K562 (cell line): ENCODE measurements at regions not wholly inside any gene's neighbourhood (a gene's known extent, or its start where the extent isn't known, plus 50 kb on each side); places are given as distances from the start of the nearest gene placed in this dataset.

ENCODE experiments used
- ATAC-seq: fragments of 200-7000 bp; cut with Tn5 transposase; 3 replicates; pipeline ENCODE4 v1.9.1; 2020; ENCODE audit warnings: moderate library complexity
- BruUV-seq: library from RNA; stranded (reverse); fragments of 400-500 nt; replicated peaks from 2 replicates; lab custom pipeline; 2021; lab: Mats Ljungman, UMichigan
- CTCF ChIA-PET: fragments of 300-600 bp; formaldehyde crosslinking; extraction: SDS; loops from one replicate; lab custom pipeline; 2021; ENCODE audit warnings: low intra/inter-chr PET ratio; lab: Yijun Ruan, JAX
- POLR2A ChIA-PET: fragments of 300-600, 350-650 bp; sonication (Branson Sonifier 250); formaldehyde crosslinking; extraction: SDS; loops from one replicate; lab custom pipeline; 2021; ENCODE audit warnings: antibody characterized with exemption, inconsistent platforms; lab: Yijun Ruan, JAX
- DNase-seq, 4 experiments: peaks; one replicate each; pipeline versions ENCODE4 v3.0.0 to v3.0.0-alpha.2; 2011 to 2018; ENCODE audit warnings: low spot score in 3 of 4, mixed read lengths in 3 of 4; ENCODE audit errors: extremely low read depth in 1 of 4
- FAIRE-seq: peaks from 2 replicates; lab custom pipeline; 2011; peaks lifted over from hg19 to GRCh38; lab: Jason Lieb, UNC
- H2AFZ ChIP-seq: 2 replicates; pipeline ENCODE4 v1.6.0; 2011; ENCODE audit warnings: low read depth, low read length, control low read depth, inconsistent platforms
- H3K27ac ChIP-seq: fragments of 200-600 bp; 3 replicates; pipeline ENCODE4 v1.8.0; 2011; ENCODE audit warnings: low read depth, mild to moderate bottlenecking, control low read depth, inconsistent platforms, low read length, moderate library complexity, mixed read lengths; ENCODE audit errors: extremely low read depth
- H3K27me3 ChIP-seq, 2 experiments: fragments of 300-600 bp in 1 of 2; 2 replicates in 1 of 2; 3 replicates in 1 of 2; pipeline versions ENCODE4 v1.6.0 to v1.8.0; 2011; ENCODE audit warnings: inconsistent platforms in 2 of 2, low read length in 2 of 2, mild to moderate bottlenecking in 1 of 2, mixed read lengths in 1 of 2, moderate library complexity in 1 of 2; ENCODE audit not compliant: control insufficient read depth in 2 of 2, insufficient read depth in 2 of 2
- H3K36me3 ChIP-seq: fragments of 300-600 bp; 3 replicates; pipeline ENCODE4 v1.8.0; 2011; ENCODE audit warnings: mild to moderate bottlenecking, low read length, inconsistent platforms; ENCODE audit not compliant: control insufficient read depth, insufficient read depth
- H3K4me1 ChIP-seq, 2 experiments: fragments of 200-600 bp in 1 of 2; replicated peaks in 1 of 2; 2 replicates in 1 of 2; 3 replicates in 1 of 2; pipeline versions ENCODE4 v1.5.1 to v1.8.0; 2011; ENCODE audit warnings: inconsistent platforms in 2 of 2, low read length in 2 of 2, mild to moderate bottlenecking in 1 of 2, mixed read lengths in 1 of 2, moderate library complexity in 1 of 2; ENCODE audit not compliant: control insufficient read depth in 2 of 2, insufficient read depth in 2 of 2
- H3K4me2 ChIP-seq: 2 replicates; pipeline ENCODE4 v1.6.1; 2011; ENCODE audit warnings: low read length, control low read depth, inconsistent platforms, mixed read lengths; ENCODE audit not compliant: insufficient read depth
- H3K4me3 ChIP-seq: fragments of 200-600 bp; sonication (generic), shearing (Covaris generic); 2 replicates; pipeline ENCODE4 v1.5.1; 2016; ENCODE audit warnings: control low read depth, inconsistent platforms
- H3K79me2 ChIP-seq: fragments of 200-600 bp; 3 replicates; pipeline ENCODE4 v1.8.0; 2011; ENCODE audit warnings: low read length, inconsistent platforms; ENCODE audit not compliant: control insufficient read depth, insufficient read depth
- H3K9ac ChIP-seq, 2 experiments: 2 replicates each; pipeline versions ENCODE4 v1.6.0 to v1.6.1; 2011; ENCODE audit warnings: low read depth in 2 of 2, low read length in 2 of 2, control low read depth in 1 of 2, inconsistent platforms in 1 of 2, mild to moderate bottlenecking in 1 of 2, mixed read lengths in 1 of 2; ENCODE audit not compliant: insufficient read depth in 1 of 2
- H3K9me1 ChIP-seq: one replicate; pipeline ENCODE4 v1.6.0; 2011; ENCODE audit warnings: inconsistent platforms, mild to moderate bottlenecking, low read length, moderate library complexity; ENCODE audit not compliant: control insufficient read depth, insufficient read depth
- H3K9me3 ChIP-seq: replicated peaks from 2 replicates; pipeline ENCODE4 v1.5.1; 2011; ENCODE audit warnings: low read depth, low read length, inconsistent platforms; ENCODE audit not compliant: control insufficient read depth, insufficient read depth
- H4K20me1 ChIP-seq: replicated peaks from 2 replicates; pipeline ENCODE4 v1.6.1; 2011; ENCODE audit warnings: low read length, inconsistent platforms, mixed read lengths; ENCODE audit not compliant: control insufficient read depth, insufficient read depth
- CHCHD3 ChIP-seq: fragments of 250-450 bp; sonication (Bioruptor Pico); IDR thresholded peaks from 2 replicates; pipeline ENCODE4 v2.1.2; 2022; ENCODE audit warnings: mild to moderate bottlenecking
- CTCFL ChIP-seq: IDR thresholded peaks from 2 replicates; pipeline ENCODE4 v1.6.1; 2011; ENCODE audit warnings: borderline replicate concordance, low read depth, mild to moderate bottlenecking, moderate library complexity, low read length; ENCODE audit not compliant: insufficient read depth, poor library complexity, severe bottlenecking
- E2F4 ChIP-seq: sonication (generic); formaldehyde crosslinking; IDR thresholded peaks from 2 replicates; pipeline ENCODE4 v1.8.0; 2022; ENCODE audit warnings: mild to moderate bottlenecking, low read depth, missing genetic modification reagents
- ELK3 ChIP-seq: fragments of 450-650 bp; formaldehyde crosslinking; IDR thresholded peaks from 2 replicates; pipeline ENCODE4 v1.4.0; 2020; ENCODE audit warnings: mild to moderate bottlenecking
- FIP1L1 ChIP-seq: fragments of 200-400 bp; formaldehyde crosslinking; IDR thresholded peaks from 2 replicates; pipeline ENCODE4 v1.6.1; 2018; ENCODE audit warnings: mild to moderate bottlenecking, low read depth, low read length; ENCODE audit not compliant: poor library complexity, severe bottlenecking
- HDAC1 ChIP-seq, 2 experiments: fragments of 450-650 bp; IDR thresholded peaks; 2 replicates each; pipeline ENCODE4 v1.6.1; 2016 to 2017; ENCODE audit warnings: inconsistent platforms in 1 of 2, mild to moderate bottlenecking in 1 of 2, moderate library complexity in 1 of 2
- NR0B1 ChIP-seq: fragments of 450-650 bp; IDR thresholded peaks from one replicate; pipeline ENCODE4 v1.6.1; 2018; ENCODE audit warnings: mild to moderate bottlenecking, moderate library complexity; ENCODE audit not compliant: partially characterized antibody
- RHOXF2B ChIP-seq: fragments of 250-450 bp; sonication (Bioruptor Pico); conservative IDR thresholded peaks from 2 replicates; pipeline ENCODE4 v1.5.1; 2021
- SFPQ ChIP-seq: fragments of 200-400 bp; formaldehyde crosslinking; IDR thresholded peaks from 2 replicates; pipeline ENCODE4 v1.6.1; 2017; ENCODE audit warnings: mild to moderate bottlenecking, low read depth, low read length, moderate library complexity
- TEAD1 ChIP-seq, 2 experiments: fragments of 450-650 bp in 1 of 2; sonication (generic) in 1 of 2; formaldehyde crosslinking; IDR thresholded peaks; 2 replicates each; pipeline versions ENCODE4 v1.4.0 to v1.8.0; 2020 to 2022; ENCODE audit warnings: mild to moderate bottlenecking in 2 of 2, missing genetic modification reagents in 1 of 2
- ZBTB33 ChIP-seq: sonication (generic); formaldehyde crosslinking; IDR thresholded peaks from 2 replicates; pipeline ENCODE4 v1.8.1; 2023; ENCODE audit warnings: mild to moderate bottlenecking, missing genetic modification reagents
- ZEB2 ChIP-seq: fragments of 450-650 bp; IDR thresholded peaks from 2 replicates; pipeline ENCODE4 v1.6.1; 2016
- ZNF707 ChIP-seq: fragments of 250-450 bp; sonication (Bioruptor Pico); conservative IDR thresholded peaks from 2 replicates; pipeline ENCODE4 v1.8.0; 2022; ENCODE audit warnings: inconsistent platforms, mild to moderate bottlenecking, moderate library complexity
- WGBS: fragments of 100-300 bp; shearing (Covaris generic); methylation state at CpG from one replicate; pipeline ENCODE4 v1.1.6; 2016; ENCODE audit warnings: low coverage, mixed read lengths; ENCODE audit not compliant: insufficient coverage; ENCODE audit errors: missing lambda C conversion rate; 5-methylcytosine and 5-hydroxymethylcytosine counted together
- in situ Hi-C: fragments of 300-500 bp; cut with MboI; formaldehyde crosslinking; loops from 4 replicates; pipeline ENCODE4 v1.15.0; 2018; ENCODE audit warnings: inconsistent platforms, mixed read lengths
- intact Hi-C: fragments of 100-400 bp; cut with micrococcal nuclease; formaldehyde crosslinking; loops from 2 replicates; pipeline ENCODE4 v1.14.2; 2022

- H3K9me1 ChIP-seq = no peaks in the 10 kb centered on the region
- DNase-seq (no peak), ATAC-seq (no peak), FAIRE-seq (no peak)
- H2AFZ ChIP-seq = no peak overlapping the region
- H3K4me2 ChIP-seq = no peak overlapping the region
- intact Hi-C loops (no loop called here), in situ Hi-C loops (no loop called here)
- no peak overlapping the region for H3K27ac ChIP-seq
- BruUV-seq = no TSS peak
- ChIA-PET POLR2A (no interaction called here), CTCF (no interaction called here)
- H3K4me3 ChIP-seq = no peak overlapping the region
- H3K27me3 ChIP-seq = peaks cover 0 to 10% of the 10 kb centered on the region in 2 experiments; a peak in 2 of 5 replicates
- no peaks in the 10 kb centered on the region for H3K4me1 ChIP-seq
- H4K20me1 ChIP-seq = no peaks in the 10 kb centered on the region
- no peaks in the 10 kb centered on the region for H3K9me3 ChIP-seq
- no peak overlapping the region for H3K9ac ChIP-seq
- H3K36me3 ChIP-seq = no peaks in the 10 kb centered on the region
- 0% methylated on average over 3 of the region's 5 CpGs for WGBS
- H3K79me2 ChIP-seq = no peaks in the 10 kb centered on the region
- TF ChIP-seq TEAD1 (CRISPR knock-in tag; IDR thresholded peaks at IDR 0.05) (no peak), SFPQ (no peak), E2F4 (no peak), CTCFL (no peak), NR0B1 (no peak), ZBTB33 (CRISPR knock-in tag) (no peak), CHCHD3 (CRISPR knock-in tag) (no peak), ELK3 (CRISPR knock-in tag) (no peak), RHOXF2B (CRISPR knock-in tag) (no peak), HDAC1 (IDR thresholded peaks at IDR 0.05) (no peak), ZNF707 (CRISPR knock-in tag) (no peak), ZEB2 (no peak), FIP1L1 (no peak)
Observed at GRCh38 chr13:109677206-109677605, 109.2 kb downstream of the IRS2 start.
